Urinary bladder (tissue), 3 donors: ENCODE measurements at regions not wholly inside any gene's neighbourhood (a gene's known extent, or its start where the extent isn't known, plus 50 kb on each side); places are given as distances from the start of the nearest gene placed in this dataset.

Source experiments
- DNase-seq: peaks from one replicate; pipeline ENCODE4 v3.0.0-alpha.2; 2015; ENCODE audit errors: extremely low spot score
- H3K27ac ChIP-seq: one replicate; pipeline ENCODE4 v1.5.1; 2013; ENCODE audit warnings: low read depth, mild to moderate bottlenecking, moderate library complexity
- H3K36me3 ChIP-seq: one replicate; pipeline ENCODE4 v1.6.1; 2013; ENCODE audit warnings: mild to moderate bottlenecking, moderate library complexity; ENCODE audit not compliant: insufficient read depth
- H3K4me1 ChIP-seq: one replicate; pipeline ENCODE4 v1.6.1; 2013; ENCODE audit warnings: mild to moderate bottlenecking, moderate library complexity; ENCODE audit not compliant: insufficient read depth
- H3K4me3 ChIP-seq: one replicate; pipeline ENCODE4 v1.5.1; 2013; ENCODE audit warnings: low read depth, low read length
- WGBS: extraction: QIAGEN DNeasy Blood & Tissue Kit; methylation state at CpG from one replicate; pipeline ENCODE4 v1.1.7; 2013; 5-methylcytosine and 5-hydroxymethylcytosine counted together
- donor health status: healthy with polysubstance abuse.
- donor health status: healthy.

DNA sequence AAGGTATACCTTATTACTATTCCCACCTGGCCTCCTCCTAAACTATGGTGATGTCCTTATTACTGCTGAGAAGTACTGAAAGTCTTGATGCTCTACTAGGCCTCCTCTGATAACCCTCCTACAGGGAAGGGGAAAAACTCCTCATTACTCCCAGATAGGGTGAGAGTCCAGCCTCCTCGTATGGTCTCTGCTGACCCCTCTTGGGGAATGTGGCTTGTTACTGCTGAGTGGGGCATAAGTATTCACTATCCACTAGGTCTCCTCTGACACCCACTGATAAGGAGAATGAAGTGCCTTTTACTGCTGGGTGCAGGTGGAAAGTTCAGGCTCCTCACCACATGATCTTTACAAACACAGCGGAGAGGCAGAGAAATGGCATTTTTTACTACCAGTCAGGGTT, 222.9 kb downstream of the CHRM2 start:
- no peaks in the 10 kb centered on the region for H3K4me1 ChIP-seq
- no peaks in the 10 kb centered on the region for H3K36me3 ChIP-seq
- WGBS = 51% methylated on average over 2 of the region's 2 CpGs
- no peak overlapping the region for H3K4me3 ChIP-seq
- H3K27ac ChIP-seq = no peak overlapping the region
- DNase-seq = no peak

DNA sequence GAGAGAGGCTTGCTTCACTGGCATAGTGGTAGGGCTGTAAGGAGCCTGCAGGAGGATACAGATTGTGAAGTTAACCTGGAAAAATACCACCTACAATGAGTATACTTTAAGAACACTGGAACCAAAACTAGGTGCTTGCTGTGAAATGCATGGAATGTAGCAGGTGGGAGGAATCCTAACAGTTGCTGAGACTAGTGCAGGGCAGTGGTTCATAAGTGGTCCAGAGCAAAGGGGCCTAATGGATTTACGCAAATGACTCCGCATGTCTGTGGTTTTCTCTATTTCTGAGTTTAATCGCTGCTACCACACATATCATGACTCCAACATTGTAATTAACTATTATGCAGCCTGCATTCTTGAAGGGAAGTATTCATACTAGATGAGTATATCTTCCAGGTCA, 218.4 kb downstream of the CHRM2 start:
- H3K4me1 ChIP-seq = no peaks in the 10 kb centered on the region
- 98% methylated on average over 3 of the region's 3 CpGs for WGBS
- no peak overlapping the region for H3K4me3 ChIP-seq
- no peaks in the 10 kb centered on the region for H3K36me3 ChIP-seq
- no peak overlapping the region for H3K27ac ChIP-seq
- DNase-seq = no peak

DNA sequence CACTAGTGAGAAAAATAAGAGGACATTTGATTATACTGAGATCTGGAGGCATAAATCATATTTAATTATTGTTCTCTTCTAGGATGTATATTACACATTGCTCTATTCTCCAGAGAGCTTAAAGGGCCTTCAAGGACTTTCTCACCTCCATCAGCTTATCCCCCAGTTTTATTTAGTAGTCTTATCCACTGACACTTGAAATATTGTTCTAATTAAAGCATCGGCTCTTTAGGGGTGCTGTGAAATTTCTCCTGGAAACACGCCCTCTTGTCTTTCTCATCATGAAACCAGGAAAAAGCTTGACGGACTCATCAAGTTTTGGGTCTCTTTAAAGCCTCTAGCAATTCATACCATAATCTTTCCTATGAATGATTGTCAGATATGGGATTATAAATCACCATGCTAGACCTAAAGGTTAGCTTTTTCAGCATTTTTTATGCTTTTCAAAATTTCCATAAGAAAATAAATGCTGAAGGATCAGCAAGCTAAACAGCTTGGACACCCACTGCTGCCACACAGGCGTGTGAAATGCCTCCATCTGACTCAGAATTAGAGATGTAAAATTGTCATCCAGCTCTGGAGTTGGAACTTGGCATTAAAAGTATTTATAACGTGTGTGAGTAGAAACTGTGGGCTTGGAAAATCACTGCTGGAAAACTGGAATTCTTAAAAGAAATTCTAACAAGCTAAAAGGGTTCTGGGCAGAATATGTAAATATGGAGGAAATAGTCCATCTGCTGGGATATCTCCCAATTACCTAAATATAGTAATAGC, 216.3 kb downstream of the CHRM2 start:
- no peak overlapping the region for H3K4me3 ChIP-seq
- no peak overlapping the region for H3K27ac ChIP-seq
- no peaks in the 10 kb centered on the region for H3K36me3 ChIP-seq
- DNase-seq = no peak
- H3K4me1 ChIP-seq = no peaks in the 10 kb centered on the region
- 38% methylated on average over 5 of the region's 5 CpGs for WGBS

DNA sequence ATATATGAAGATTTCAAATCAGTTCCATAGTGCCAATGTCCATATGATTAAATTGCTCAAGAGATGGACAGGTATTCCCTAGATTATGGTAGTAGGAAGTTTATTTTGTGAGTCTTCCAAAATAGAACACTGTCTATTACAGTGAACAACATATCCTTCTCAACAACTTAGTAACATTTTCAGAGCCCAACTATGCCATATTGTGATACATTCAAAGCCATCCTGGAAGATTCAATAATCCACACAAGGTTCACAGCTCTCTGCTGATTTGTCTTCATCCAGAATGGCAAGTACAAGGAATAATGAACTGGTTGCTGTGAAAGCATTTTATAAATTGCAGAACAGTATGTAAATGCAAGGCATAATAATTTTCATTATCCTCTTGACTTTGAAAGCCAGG, 213.9 kb downstream of the CHRM2 start:
- peaks cover 2% of the 10 kb centered on the region for H3K4me1 ChIP-seq
- H3K27ac ChIP-seq = no peak overlapping the region
- H3K36me3 ChIP-seq = no peaks in the 10 kb centered on the region
- DNase-seq = no peak
- H3K4me3 ChIP-seq = no peak overlapping the region

DNA sequence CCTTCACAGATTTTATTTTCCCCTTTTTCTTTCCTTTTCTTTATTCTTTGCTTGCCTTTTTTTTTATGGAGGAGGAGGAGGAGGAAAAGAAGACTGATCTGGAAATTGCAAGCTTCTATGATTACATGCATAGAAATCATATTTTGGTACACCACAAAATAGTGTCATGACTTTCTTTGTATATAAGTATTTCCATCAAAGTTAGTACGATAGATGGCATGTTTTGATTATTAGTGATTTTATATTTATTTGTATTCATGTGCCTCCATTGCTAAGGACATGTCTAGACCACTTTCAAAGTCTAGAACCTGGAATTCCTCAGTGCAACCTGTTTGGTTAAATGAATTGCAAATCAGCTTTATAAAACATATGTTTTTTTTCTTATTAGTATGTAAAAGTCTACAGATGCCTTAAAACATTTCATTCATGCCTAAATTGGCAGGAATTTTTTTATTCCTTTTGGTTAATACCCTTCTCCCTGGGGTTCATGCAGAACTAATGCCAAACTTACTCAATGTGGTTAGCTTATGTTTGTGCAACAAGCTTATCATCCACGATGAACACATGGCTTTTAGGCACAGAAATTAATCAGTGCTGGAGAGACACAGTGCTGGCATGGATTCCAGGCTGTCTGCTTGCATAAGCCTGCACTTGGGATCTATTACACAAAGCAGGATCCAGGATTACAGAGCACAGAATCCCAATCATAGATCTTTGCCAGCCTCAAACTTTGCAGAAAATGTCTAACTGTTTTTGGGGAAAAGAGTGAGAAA, 213.1 kb downstream of the CHRM2 start:
- Histone ChIP-seq H3K36me3 (no peaks in the 10 kb centered on the region), H3K4me1 (peaks cover 2% of the 10 kb centered on the region), H3K27ac (no peak overlapping the region), H3K4me3 (no peak overlapping the region)
- WGBS = 22% methylated on average over 2 of the region's 2 CpGs
- DNase-seq = peak; percentile 26

DNA sequence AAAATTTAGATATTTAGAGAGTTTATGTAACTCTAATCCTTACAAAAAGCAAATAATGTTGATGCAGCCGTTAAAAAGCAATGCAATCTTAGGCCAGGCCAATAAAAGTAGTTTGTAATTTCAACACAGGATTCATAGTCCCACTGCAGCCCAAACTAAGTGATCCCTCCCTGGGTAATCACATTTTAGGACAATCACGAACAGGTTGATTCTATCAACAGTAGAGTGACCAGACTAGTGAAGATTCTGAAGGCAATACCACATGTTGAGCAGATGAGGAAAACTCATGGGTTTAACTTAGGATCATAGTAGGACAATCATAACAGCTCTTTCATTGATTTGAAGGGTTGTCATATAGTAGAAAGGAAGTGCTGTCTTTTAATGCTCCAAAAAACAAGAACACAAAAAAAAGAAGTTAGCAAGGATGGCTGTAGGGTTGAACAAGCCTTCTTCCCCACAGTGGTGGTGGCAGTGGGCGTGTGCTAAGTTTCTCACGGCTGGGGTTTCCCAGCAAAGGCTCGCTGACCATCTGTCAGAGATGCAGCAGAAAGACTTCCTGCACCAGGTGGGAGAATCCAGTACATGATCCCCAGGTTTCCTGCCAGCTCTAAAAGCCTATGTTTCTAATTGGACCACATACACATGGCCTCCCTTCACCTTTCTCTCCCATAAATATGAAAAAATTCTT, 212.2 kb downstream of the CHRM2 start:
- no peak overlapping the region for H3K27ac ChIP-seq
- no peaks in the 10 kb centered on the region for H3K36me3 ChIP-seq
- WGBS = 41% methylated on average over 5 of the region's 5 CpGs
- DNase-seq = no peak
- H3K4me3 ChIP-seq = no peak overlapping the region
- H3K4me1 ChIP-seq = peaks cover 2% of the 10 kb centered on the region

GRCh38 chr7:137078781-137079180, 210.3 kb downstream of the CHRM2 start:
- DNase-seq = no peak
- H3K4me3 ChIP-seq = no peak overlapping the region
- no peaks in the 10 kb centered on the region for H3K36me3 ChIP-seq
- H3K27ac ChIP-seq = no peak overlapping the region
- peaks cover 2% of the 10 kb centered on the region for H3K4me1 ChIP-seq
- WGBS = 82% methylated on average over 2 of the region's 2 CpGs

DNA sequence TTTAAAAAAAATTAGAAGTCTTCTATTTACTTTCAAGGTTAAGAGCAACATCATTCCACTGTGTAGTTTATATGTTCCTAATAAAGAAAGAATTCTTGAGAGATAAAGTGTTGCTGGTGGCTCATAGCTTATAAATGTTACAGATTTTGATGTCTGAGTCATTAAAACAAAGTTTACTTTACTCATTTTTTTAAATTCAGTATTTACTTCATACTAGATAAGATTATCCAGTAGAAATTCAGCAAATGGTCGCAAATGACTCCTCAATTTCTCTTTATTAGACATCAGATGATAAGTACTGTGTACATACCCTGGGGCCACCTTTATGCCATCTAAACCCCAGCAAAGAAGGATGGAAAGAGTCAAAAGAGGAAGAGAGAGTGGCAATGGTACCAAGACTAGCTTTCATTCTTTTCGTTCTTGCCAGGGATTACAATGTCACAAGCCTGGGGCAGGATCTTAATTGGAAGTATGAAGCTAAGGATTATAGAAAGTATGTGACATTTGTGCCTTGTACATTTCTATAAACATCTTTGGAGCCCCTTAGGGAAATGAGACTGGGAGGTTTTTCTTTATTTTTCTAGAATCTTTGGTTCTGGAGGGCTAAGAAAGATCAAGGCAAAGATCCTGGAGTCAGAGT, 206.1 kb downstream of the CHRM2 start:
- DNase-seq = no peak
- H3K27ac ChIP-seq = no peak overlapping the region
- H3K4me1 ChIP-seq = peaks cover 2% of the 10 kb centered on the region
- H3K36me3 ChIP-seq = no peaks in the 10 kb centered on the region
- H3K4me3 ChIP-seq = no peak overlapping the region
- 22% methylated on average over 2 of the region's 2 CpGs for WGBS

GRCh38 chr7:137073571-137074325, 205.3 kb downstream of the CHRM2 start:
- H3K27ac ChIP-seq = no peak overlapping the region
- no peaks in the 10 kb centered on the region for H3K4me1 ChIP-seq
- 87% methylated on average over 3 of the region's 3 CpGs for WGBS
- H3K36me3 ChIP-seq = no peaks in the 10 kb centered on the region
- DNase-seq = no peak
- H3K4me3 ChIP-seq = no peak overlapping the region
